Jurkat, Clone E6-1 (cell line): ENCODE measurements at regions not wholly inside any gene's neighbourhood (a gene's known extent, or its start where the extent isn't known, plus 50 kb on each side); places are given as distances from the start of the nearest gene placed in this dataset.
A peak's percentile ranks its signal among the peaks of the same experiment; 100 is the strongest.

ENCODE experiments used
- DNase-seq: peaks from one replicate; pipeline ENCODE4 v3.0.0-alpha.2; 2011; ENCODE audit warnings: low read depth, low spot score
- H3K4me3 ChIP-seq: 2 replicates; pipeline ENCODE4 v1.5.1; 2011; ENCODE audit warnings: mild to moderate bottlenecking, low read length, control low read depth, moderate library complexity

- no peak for DNase-seq
- no peak overlapping the region for H3K4me3 ChIP-seq
Observed at GRCh38 chr2:46850742-46851141, 64.9 kb downstream of the MCFD2 start.

DNA sequence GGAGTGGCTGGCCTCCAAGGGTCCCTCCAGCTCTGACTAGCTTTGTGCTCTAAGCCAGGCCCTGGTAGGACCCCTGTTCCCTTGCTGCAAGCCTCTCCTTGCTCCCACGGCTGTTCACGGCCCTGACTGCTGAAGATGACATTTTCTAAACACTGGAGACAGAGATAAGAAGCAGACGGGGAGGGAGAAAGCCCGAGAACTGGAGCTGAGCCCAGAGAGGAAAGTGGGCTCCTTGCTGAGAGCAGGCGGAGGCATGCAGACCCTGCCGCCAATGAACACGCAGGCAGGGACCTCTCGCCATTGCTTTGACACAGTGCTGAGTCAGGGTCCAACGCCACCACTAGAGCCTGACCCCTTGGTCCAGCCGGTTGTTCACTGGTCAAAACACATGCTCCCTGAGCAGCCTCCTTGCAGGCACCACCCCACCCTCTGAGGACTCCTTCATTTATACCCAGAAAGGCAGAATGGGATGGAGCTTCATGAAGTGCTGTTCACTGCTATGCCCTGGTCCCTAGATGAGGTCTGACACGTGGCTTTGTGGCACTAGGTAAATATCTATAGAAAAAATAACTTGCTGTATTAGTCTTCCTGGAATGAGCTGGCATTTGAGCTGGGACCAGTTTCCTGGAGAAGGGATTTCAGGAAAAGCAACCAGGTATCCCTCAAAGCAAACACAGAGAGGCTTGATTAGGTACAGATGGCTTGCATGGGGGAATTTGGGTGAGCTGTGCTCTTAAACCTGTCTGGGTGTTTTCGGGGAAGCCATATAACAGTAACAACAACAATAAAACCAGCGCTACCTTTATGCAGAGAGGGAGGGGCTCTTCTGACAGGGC is 65.7 kb downstream of the MCFD2 start:
- no peak overlapping the region for H3K4me3 ChIP-seq
- no peak for DNase-seq

- DNase-seq: no peak
- H3K4me3 ChIP-seq: no peak overlapping the region
Observed at GRCh38 chr2:46849046-46849715, 66.4 kb downstream of the MCFD2 start.

DNA sequence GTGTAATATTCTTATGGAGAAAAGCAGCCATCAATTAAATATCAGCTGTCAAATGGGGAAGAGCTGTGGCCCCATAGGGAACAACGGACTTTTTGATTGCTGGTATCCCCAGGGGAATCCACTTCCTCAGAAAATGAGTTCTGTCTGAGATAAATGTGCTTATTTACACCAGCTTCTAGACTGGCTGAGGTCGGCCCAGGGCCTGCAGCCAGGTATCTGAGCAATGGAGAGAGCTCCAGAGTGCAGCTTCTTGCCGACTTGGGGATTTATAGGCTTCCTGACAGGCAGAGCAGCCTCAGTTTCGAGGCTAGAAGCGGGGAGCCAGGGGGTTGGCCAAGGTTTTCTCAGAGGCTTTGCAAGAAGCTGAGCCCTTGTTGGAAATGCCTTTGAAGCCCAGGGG is 67.2 kb downstream of the MCFD2 start:
- no peak overlapping the region for H3K4me3 ChIP-seq
- DNase-seq: no peak

DNA sequence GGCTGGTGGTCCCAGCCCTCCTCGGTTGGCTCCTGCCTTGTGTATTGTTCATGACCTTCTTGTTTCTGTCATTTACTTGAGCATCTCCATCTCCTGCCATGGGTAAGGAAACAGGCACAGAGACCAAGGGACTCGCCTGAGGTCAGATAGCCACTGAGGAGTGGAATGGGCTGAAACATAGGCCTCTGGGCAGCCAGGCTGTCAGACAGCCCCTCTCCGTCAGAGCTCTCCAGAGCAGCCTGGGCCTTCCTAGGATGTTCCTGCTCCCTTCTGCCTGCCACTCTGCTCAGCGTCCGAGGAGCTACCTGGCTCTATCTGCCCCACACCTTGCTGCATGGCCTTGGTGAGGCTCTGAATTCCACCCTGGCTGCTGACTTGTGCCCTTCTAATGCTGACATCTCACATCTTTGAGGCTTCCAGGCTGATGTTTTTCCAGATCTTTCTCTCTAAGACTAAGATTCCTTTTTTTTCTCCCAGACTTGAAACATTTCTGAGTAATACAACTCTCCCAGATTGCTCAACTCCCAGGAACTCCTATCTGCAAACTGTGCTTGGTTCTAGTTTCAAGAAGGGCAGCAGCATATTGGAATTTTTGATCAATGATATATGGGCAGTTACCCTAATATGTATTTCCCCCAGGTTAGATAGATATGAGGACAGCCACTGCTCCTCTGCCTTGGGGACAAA is 67.7 kb downstream of the MCFD2 start:
- H3K4me3 ChIP-seq: no peak overlapping the region
- DNase-seq: no peak

DNA sequence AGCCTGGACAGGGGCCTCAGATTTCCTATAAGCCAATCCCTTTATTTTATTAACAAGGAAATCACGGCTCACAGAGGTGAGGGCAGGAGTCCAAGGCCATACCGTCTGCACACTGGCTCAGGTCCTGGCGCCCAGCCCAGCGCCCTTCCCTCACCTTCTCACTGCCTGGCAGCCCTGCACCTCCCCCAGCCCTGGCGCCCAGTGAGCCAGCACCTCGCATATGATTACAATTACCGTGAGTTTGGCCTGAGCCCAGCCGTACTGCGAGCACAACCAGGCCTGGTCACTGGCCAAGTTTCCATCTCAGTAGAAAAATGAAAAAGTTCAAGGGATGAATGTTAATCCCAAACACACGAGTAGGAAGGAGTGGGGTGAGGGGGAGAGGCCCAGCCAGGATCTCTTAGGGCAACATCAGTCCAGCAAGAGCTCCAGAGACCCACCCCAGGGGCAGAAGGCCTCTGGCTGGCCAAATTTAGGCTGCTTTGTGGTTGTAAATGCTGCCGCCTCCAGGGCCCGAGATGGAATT is 68.4 kb downstream of the MCFD2 start:
- DNase-seq: no peak
- H3K4me3 ChIP-seq: no peak overlapping the region

- no peak for DNase-seq
- no peak overlapping the region for H3K4me3 ChIP-seq
Observed at GRCh38 chr2:46846536-46846935, 69.1 kb downstream of the MCFD2 start.

- DNase-seq: no peak
- H3K4me3 ChIP-seq: no peak overlapping the region
Observed at GRCh38 chr2:46845542-46846486, 69.8 kb downstream of the MCFD2 start.

DNA sequence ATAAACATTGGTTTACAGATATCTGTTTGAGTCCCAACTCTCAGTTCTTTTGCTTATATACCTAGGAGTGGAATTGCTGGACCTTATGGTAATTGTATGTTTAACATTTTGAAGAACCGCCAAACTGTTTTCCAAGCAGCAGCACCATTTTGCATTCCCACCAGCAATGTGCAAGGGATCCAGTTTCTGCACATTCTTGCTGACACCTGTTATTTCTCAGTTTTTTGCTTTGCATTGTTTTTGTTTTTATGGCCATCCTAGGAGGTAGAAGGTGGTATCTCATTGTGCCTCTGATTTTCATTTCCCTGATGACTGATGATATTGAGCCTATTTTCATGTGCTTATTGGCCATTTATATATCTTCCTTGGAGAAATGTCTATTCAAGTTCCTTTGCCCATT is 71.2 kb downstream of the MCFD2 start:
- no peak overlapping the region for H3K4me3 ChIP-seq
- DNase-seq: no peak

- H3K4me3 ChIP-seq: no peak overlapping the region
- DNase-seq: no peak
Observed at GRCh38 chr2:46844034-46844433, 71.6 kb downstream of the MCFD2 start.

DNA sequence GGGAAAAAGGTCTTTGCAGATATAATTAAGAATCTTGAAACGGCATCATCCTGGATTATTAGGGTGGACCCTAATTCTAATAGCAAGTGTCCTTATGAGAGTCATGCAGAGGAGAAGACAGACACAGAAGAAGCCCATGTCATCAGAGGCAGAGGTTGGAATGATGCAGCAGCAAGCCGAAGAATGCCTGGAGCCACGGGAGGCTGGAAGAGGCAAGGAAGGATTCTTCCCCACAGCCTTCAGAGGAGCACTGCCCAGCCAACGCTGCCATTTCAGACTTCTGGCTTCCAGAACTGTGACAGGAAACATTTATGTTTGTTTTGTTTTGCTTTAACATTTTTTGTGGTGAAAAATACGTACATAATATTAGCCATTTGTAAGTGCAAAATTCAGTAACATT is 72.3 kb downstream of the MCFD2 start:
- no peak overlapping the region for H3K4me3 ChIP-seq
- DNase-seq: no peak

- DNase-seq: no peak
- no peak overlapping the region for H3K4me3 ChIP-seq
Observed at GRCh38 chr2:46842876-46843275, 72.7 kb downstream of the MCFD2 start.

- H3K4me3 ChIP-seq: no peak overlapping the region
- no peak for DNase-seq
Observed at GRCh38 chr2:46841621-46842020, 74.0 kb downstream of the MCFD2 start.

GRCh38 chr2:46839045-46839444 is 76.6 kb downstream of the MCFD2 start:
- no peak overlapping the region for H3K4me3 ChIP-seq
- DNase-seq: no peak

DNA sequence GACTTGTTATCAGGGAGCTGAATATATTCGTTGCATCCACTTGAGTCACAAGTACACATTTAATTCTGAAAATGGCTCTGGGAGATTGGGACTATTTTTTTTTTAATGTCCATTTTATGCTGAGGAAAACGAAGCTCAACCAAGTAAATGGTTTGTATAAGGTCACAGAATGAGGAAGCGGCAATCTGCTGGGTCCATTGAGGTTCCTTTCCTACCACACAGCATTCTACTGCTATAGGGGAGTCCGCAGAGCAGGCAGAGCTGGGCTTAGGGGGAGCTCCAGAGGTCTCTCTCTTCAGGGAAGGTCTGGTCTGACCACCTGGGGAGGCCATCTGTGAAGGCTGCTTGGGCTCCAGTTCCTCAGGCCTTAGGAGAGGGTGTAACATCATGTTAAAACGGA is 77.9 kb downstream of the MCFD2 start:
- no peak overlapping the region for H3K4me3 ChIP-seq
- no peak for DNase-seq

GRCh38 chr2:46837112-46837454 is 78.5 kb downstream of the MCFD2 start:
- no peak for DNase-seq
- H3K4me3 ChIP-seq: no peak overlapping the region

DNA sequence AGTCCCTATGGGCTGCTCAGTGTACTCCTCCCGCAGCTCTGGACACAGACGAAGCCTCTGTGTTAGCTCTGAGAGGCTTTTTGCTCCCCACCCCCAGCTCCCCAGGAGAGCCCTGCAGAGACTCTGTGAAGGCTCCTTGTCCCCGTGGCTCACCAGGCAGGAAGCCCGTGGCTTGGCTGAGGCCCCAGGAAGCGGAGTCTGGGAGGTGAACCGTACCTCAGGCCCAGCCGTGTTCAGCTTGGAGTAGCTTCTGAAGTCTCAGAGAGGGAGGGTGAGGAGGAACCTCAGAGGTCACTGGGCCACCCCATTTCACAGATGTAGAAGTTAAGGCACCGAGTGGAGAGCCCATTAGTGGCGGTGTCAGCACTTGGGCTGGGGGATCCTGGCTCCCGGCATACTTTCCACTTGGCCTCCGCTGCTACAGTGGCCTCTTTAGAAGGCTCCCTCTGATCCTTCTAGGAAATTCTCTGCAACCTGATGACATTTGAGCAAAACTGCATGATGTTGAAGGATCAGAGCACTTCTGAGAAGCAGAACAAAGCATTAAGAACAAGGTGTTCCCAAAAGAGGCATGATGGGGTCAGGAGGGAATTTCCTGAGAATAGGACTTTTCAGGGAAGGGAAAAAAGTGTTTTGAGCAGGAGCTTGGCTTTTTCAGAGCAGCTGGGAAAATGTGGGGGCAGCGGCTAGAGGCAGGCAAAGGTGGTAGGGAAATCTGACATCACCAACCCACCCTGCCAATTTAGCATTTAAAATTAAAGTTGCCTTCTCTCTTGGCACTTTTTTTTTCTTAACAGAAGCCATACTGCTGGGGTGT is 79.1 kb downstream of the MCFD2 start:
- no peak overlapping the region for H3K4me3 ChIP-seq
- peak; percentile 8 for DNase-seq

DNA sequence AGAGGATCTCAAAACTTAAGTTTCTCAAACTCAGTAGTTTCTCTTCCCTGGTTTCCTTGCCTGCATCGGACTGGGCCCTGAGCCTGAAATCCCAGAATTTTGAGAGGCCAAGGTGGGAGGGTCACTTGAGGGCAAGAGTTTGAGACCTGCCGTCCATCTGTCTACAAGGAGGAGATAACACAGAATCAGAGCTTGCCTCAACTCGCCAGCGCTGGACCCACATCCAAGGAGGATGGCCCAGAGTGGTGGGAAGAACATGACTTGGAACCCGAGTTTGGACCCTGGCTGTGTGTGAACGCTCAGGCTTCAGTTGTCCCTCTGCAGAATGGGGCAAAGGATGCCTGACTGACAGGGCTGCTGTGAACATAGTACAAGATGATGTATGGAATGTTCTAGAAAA is 80.1 kb downstream of the MCFD2 start:
- no peak overlapping the region for H3K4me3 ChIP-seq
- DNase-seq: no peak
